ENCODE measurements at regions not wholly inside any gene's neighbourhood (a gene's known extent, or its start where the extent isn't known, plus 50 kb on each side); places are given as distances from the start of the nearest gene placed in this dataset.
A peak's percentile ranks its signal among the peaks of the same experiment; 100 is the strongest.

DNA sequence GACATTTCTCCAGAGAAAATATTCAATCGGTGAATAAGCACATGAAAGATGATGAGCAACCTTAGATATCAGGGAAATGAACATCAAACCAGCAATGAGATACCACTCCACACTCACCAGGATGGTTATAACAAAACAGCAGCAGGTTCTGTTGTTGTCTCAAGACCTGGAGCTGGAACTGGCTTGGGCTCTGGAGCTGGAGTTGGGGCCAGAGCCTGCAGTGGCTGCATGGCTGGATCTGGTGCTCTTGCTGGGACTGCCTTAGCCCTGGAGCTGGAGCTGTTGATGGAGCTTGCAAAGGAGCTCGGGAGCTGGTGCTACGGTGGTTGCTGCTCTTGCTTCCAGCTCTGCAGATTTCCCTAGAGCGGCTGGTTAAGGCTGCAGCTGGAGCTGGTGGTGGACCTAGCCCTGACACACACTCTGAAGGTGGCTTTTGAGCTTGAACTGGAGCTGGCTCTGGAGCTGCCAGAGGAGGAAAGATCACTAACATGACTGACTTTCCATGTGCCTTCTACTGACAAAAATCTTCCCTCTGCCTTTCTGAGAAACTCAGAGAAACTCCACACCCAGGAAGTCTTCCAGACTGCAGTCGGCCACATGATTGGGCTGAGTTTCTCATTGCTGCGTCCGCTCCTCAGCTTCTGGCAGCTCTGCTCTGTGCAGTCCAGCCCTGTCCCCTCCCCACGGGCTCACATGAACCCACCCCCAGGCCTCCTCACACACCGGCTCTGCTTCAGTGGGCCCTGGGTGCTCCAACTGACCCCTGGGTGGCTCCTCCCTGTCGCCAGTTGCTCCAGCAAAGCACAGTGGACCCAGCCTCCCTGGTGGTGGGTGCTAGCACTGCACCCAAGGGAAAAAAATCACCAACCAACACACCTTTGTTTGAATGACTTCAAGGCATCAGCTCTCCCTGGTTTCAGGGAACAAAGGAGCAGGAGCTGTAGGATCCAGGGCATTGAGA is 139.1 kb upstream of the FMN2 start:
- Histone ChIP-seq H3K27ac (ENCODE audit: insufficient read depth, low read length) (no peak overlapping the region), H3K9me1 (ENCODE audit: insufficient read depth, low read length) (no peaks in the 10 kb centered on the region), H4K8ac (ENCODE audit: low read depth in 2 of 2, low read length in 2 of 2) (no peak overlapping the region), H3K14ac (replicated peaks; ENCODE audit: low read depth, low read length) (no peak overlapping the region), H2BK120ac (ENCODE audit: low read depth, low read length) (no peak overlapping the region), H4K20me1 (ENCODE audit: insufficient read depth, low read length) (no peaks in the 10 kb centered on the region), H3K36me3 (ENCODE audit: control insufficient read depth, insufficient read depth, low read length) (no peaks in the 10 kb centered on the region), H3K4me2 (ENCODE audit: low read depth, low read length) (no peak overlapping the region), H4K91ac (ENCODE audit: insufficient read depth, low read depth, low read length) (no peak overlapping the region), H2BK20ac (ENCODE audit: low read depth, low read length) (no peak overlapping the region), H4K5ac (ENCODE audit: low read depth, low read length) (no peak overlapping the region), H2AK9ac (replicated peaks; ENCODE audit: low read depth, low read length, poor library complexity) (no peak overlapping the region), H2AK5ac (ENCODE audit: low read depth, low read length) (no peak overlapping the region), H3K4me3 (ENCODE audit: insufficient read depth, low read depth, low read length) (no peak overlapping the region), H3K79me1 (ENCODE audit: low read depth in 1 of 2, low read length in 2 of 2) (no peaks in the 10 kb centered on the region), H3K27me3 (ENCODE audit: control insufficient read depth, insufficient read depth, low read length) (peaks cover 8% of the 10 kb centered on the region), H3K9me3 (ENCODE audit: control insufficient read depth, insufficient read depth, low read length) (no peaks in the 10 kb centered on the region), H3K4ac (ENCODE audit: low read depth, low read length) (no peak overlapping the region), H3K56ac (ENCODE audit: extremely low read depth, insufficient read depth, low read length) (no peak overlapping the region), H3K9ac (ENCODE audit: low read depth, low read length) (no peak overlapping the region), H2BK5ac (ENCODE audit: low read depth, low read length, poor library complexity, severe bottlenecking) (no peak overlapping the region), H3K4me1 (ENCODE audit: control insufficient read depth, insufficient read depth, low read length) (no peaks in the 10 kb centered on the region), H2BK15ac (ENCODE audit: low read depth, low read length) (no peak overlapping the region), H3K23ac (ENCODE audit: low read depth, low read length) (no peak overlapping the region), H2AFZ (replicated peaks; ENCODE audit: low read length, poor library complexity) (no peak overlapping the region), H3K18ac (ENCODE audit: low read depth, low read length) (no peak overlapping the region)
- DNase-seq (no peak), ATAC-seq (ENCODE audit: low read depth) (peak; percentile 69; the same call in 1 of the 2 replicates)
- TF ChIP-seq, protein P1, sequence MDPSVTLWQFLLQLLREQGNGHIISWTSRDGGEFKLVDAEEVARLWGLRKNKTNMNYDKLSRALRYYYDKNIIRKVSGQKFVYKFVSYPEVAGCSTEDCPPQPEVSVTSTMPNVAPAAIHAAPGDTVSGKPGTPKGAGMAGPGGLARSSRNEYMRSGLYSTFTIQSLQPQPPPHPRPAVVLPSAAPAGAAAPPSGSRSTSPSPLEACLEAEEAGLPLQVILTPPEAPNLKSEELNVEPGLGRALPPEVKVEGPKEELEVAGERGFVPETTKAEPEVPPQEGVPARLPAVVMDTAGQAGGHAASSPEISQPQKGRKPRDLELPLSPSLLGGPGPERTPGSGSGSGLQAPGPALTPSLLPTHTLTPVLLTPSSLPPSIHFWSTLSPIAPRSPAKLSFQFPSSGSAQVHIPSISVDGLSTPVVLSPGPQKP (IDR thresholded peaks at IDR 0.05; ENCODE audit: borderline replicate concordance, low read depth, low read length), result no peak
- TF ChIP-seq CEBPB (IDR thresholded peaks at IDR 0.05; ENCODE audit: low read depth, low read length) (no peak), CHD1 (IDR thresholded peaks at IDR 0.05; ENCODE audit: low read depth, low read length) (no peak)
- TF ChIP-seq, protein P2, sequence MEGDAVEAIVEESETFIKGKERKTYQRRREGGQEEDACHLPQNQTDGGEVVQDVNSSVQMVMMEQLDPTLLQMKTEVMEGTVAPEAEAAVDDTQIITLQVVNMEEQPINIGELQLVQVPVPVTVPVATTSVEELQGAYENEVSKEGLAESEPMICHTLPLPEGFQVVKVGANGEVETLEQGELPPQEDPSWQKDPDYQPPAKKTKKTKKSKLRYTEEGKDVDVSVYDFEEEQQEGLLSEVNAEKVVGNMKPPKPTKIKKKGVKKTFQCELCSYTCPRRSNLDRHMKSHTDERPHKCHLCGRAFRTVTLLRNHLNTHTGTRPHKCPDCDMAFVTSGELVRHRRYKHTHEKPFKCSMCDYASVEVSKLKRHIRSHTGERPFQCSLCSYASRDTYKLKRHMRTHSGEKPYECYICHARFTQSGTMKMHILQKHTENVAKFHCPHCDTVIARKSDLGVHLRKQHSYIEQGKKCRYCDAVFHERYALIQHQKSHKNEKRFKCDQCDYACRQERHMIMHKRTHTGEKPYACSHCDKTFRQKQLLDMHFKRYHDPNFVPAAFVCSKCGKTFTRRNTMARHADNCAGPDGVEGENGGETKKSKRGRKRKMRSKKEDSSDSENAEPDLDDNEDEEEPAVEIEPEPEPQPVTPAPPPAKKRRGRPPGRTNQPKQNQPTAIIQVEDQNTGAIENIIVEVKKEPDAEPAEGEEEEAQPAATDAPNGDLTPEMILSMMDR (conservative IDR thresholded peaks at IDR 0.05; ENCODE audit: low read depth, low read length), result peak; percentile 31; the same call in 1 of the 2 replicates
- 77% methylated on average over 5 of the region's 10 CpGs; no CpG with 5 or more reads in 1 of the 2 experiments for WGBS, 2 experiments (ENCODE audit: extremely low coverage in 2 of 2, insufficient read length in 1 of 2)
- ChIA-PET CTCF (interaction anchor here (0.9 to 2.5 kb wide), 9 partner anchors 16 to 52 kb away, joined by 3 to 15 read pairs (median 6); no protein-coding TSS in a partner anchor), POLR2A (ENCODE audit: unreplicated experiment) (no interaction called here)
- intact Hi-C loops (cut with micrococcal nuclease), result no loop called here
- BruUV-seq (replicated peaks), result no TSS peak
- in situ Hi-C loops (cut with MboI; ENCODE audit: low sequenced_read_pairs), result no loop called here
- dilution Hi-C loops (cut with HindIII; ENCODE audit: low sequenced_read_pairs, unreplicated experiment), result no loop called here

Measured in IMR-90 (cell line).